Lower lobe of right lung (tissue), 2 donors: ENCODE measurements at regions not wholly inside any gene's neighbourhood (a gene's known extent, or its start where the extent isn't known, plus 50 kb on each side); places are given as distances from the start of the nearest gene placed in this dataset.

ENCODE experiments used
- ATAC-seq, 2 donors: fragments of 200-7000 bp; cut with Tn5 transposase; one replicate each; pipeline ENCODE4 v1.9.1; 2020 to 2022; ENCODE audit warnings: mild to moderate bottlenecking in 2 of 2, moderate library complexity in 2 of 2
- DNase-seq: peaks from one replicate; pipeline ENCODE4 v3.0.0-alpha.2; 2020
- H3K27ac ChIP-seq: fragments of 200-600 bp; one replicate; pipeline ENCODE4 v1.8.0; 2022
- H3K27me3 ChIP-seq: fragments of 200-600 bp; one replicate; pipeline ENCODE4 v1.8.0; 2022; ENCODE audit warnings: low read depth
- H3K36me3 ChIP-seq: fragments of 200-600 bp; one replicate; pipeline ENCODE4 v1.8.0; 2022; ENCODE audit warnings: mild to moderate bottlenecking
- H3K4me1 ChIP-seq: fragments of 200-600 bp; one replicate; pipeline ENCODE4 v1.8.0; 2022
- H3K4me3 ChIP-seq: fragments of 200-600 bp; one replicate; pipeline ENCODE4 v1.8.0; 2022; ENCODE audit warnings: mild to moderate bottlenecking
- H3K9me3 ChIP-seq: fragments of 200-600 bp; one replicate; pipeline ENCODE4 v1.8.0; 2022
- CTCF ChIP-seq: fragments of 200-600 bp; IDR thresholded peaks from one replicate; pipeline ENCODE4 v1.8.0; 2022; ENCODE audit warnings: antibody characterized with exemption, mild to moderate bottlenecking
- intact Hi-C: fragments of 100-400 bp; cut with DNase I; formaldehyde crosslinking; loops from one replicate; pipeline ENCODE4 v1.11.0; 2022
- donor health status: DM: no; HTN: yes; CAD: no; lungs with severe emphysema.

- no peak for ATAC-seq
Observed at GRCh38 chr16:64011650-64012049, 1110.2 kb downstream of the CDH11 start.

GRCh38 chr16:64008131-64008530 lies 1113.7 kb downstream of the CDH11 start:
- DNase-seq, result no peak
- no peaks in the 10 kb centered on the region for H3K9me3 ChIP-seq
- no peaks in the 10 kb centered on the region for H3K27me3 ChIP-seq
- no peak for TF ChIP-seq CTCF
- no peak for ATAC-seq
- no peak overlapping the region for H3K4me3 ChIP-seq
- no peak overlapping the region for H3K27ac ChIP-seq
- intact Hi-C loops, result no loop called here
- H3K36me3 ChIP-seq, result no peaks in the 10 kb centered on the region
- H3K4me1 ChIP-seq, result no peaks in the 10 kb centered on the region

More at GRCh38 chr16:64011650-64012049, 1110.2 kb downstream of the CDH11 start:
- Histone ChIP-seq H3K4me3 (no peak overlapping the region), H3K9me3 (no peaks in the 10 kb centered on the region), H3K27ac (no peak overlapping the region), H3K36me3 (no peaks in the 10 kb centered on the region), H3K4me1 (no peaks in the 10 kb centered on the region), H3K27me3 (no peaks in the 10 kb centered on the region)
- TF ChIP-seq CTCF, result no peak
- DNase-seq, result no peak
- intact Hi-C loops, result no loop called here

- no peak for TF ChIP-seq CTCF
- Histone ChIP-seq H3K9me3 (no peaks in the 10 kb centered on the region), H3K4me1 (no peaks in the 10 kb centered on the region), H3K27ac (no peak overlapping the region), H3K36me3 (no peaks in the 10 kb centered on the region), H3K27me3 (no peaks in the 10 kb centered on the region), H3K4me3 (no peak overlapping the region)
- ATAC-seq, result no peak
- DNase-seq, result no peak
- intact Hi-C loops, result no loop called here
Observed at GRCh38 chr16:64004116-64004515, 1117.7 kb downstream of the CDH11 start.

GRCh38 chr16:63995025-63995424 lies 1126.8 kb downstream of the CDH11 start:
- no peaks in the 10 kb centered on the region for H3K27me3 ChIP-seq
- ATAC-seq (no peak), DNase-seq (no peak)
- no peaks in the 10 kb centered on the region for H3K4me1 ChIP-seq
- intact Hi-C loops, result no loop called here
- H3K4me3 ChIP-seq, result no peak overlapping the region
- no peak overlapping the region for H3K27ac ChIP-seq
- no peaks in the 10 kb centered on the region for H3K36me3 ChIP-seq
- H3K9me3 ChIP-seq, result no peaks in the 10 kb centered on the region
- TF ChIP-seq CTCF, result no peak

- intact Hi-C loops, result no loop called here
- peak in 1 of 2 donors; percentile 62 for ATAC-seq
- Histone ChIP-seq H3K4me1 (no peaks in the 10 kb centered on the region), H3K27ac (no peak overlapping the region), H3K27me3 (no peaks in the 10 kb centered on the region), H3K4me3 (no peak overlapping the region), H3K36me3 (no peaks in the 10 kb centered on the region), H3K9me3 (no peaks in the 10 kb centered on the region)
- DNase-seq, result no peak
- TF ChIP-seq CTCF, result no peak
Observed at GRCh38 chr16:63983401-63983800, 1138.5 kb downstream of the CDH11 start.

GRCh38 chr16:63982741-63983140 lies 1139.1 kb downstream of the CDH11 start:
- Histone ChIP-seq H3K4me3 (no peak overlapping the region), H3K9me3 (no peaks in the 10 kb centered on the region), H3K27me3 (no peaks in the 10 kb centered on the region), H3K4me1 (no peaks in the 10 kb centered on the region), H3K36me3 (no peaks in the 10 kb centered on the region), H3K27ac (no peak overlapping the region)
- no peak for TF ChIP-seq CTCF
- DNase-seq (no peak), ATAC-seq (no peak)
- intact Hi-C loops, result no loop called here
